HG03103 (cell line): ENCODE measurements at regions not wholly inside any gene's neighbourhood (a gene's known extent, or its start where the extent isn't known, plus 50 kb on each side); places are given as distances from the start of the nearest gene placed in this dataset.
"Not testable (repeated sequence)": the region's sequence is repeated elsewhere in the genome, so short reads cannot be mapped to it uniquely, and the experiment has no call there.

Source experiments
- ATAC-seq: cut with Tn5 transposase; IDR thresholded peaks from one replicate; pipeline ENCODE4 v1.9.1; 2021; ENCODE audit warnings: low read depth; ENCODE audit not compliant: unreplicated experiment

GRCh38 chr6:27854421-27854820 is 57.8 kb downstream of the OR2B2 start:
- no peak for ATAC-seq

GRCh38 chr6:27851440-27851839 is 60.8 kb downstream of the OR2B2 start:
- no peak for ATAC-seq

- not testable (repeated sequence) for ATAC-seq
Observed at GRCh38 chr6:27849001-27849400, 63.2 kb downstream of the OR2B2 start.

- ATAC-seq: no peak
Observed at GRCh38 chr6:27847706-27848105, 64.5 kb downstream of the OR2B2 start.

GRCh38 chr6:27840572-27840971 is 71.6 kb downstream of the OR2B2 start:
- ATAC-seq: no peak

GRCh38 chr6:27839626-27840475 is 72.3 kb downstream of the OR2B2 start:
- ATAC-seq: no peak

- ATAC-seq: no peak
Observed at GRCh38 chr6:27838945-27839625, 73.1 kb downstream of the OR2B2 start.

GRCh38 chr6:27838058-27838944 is 73.9 kb downstream of the OR2B2 start:
- ATAC-seq: peak; percentile 57

- no peak for ATAC-seq
Observed at GRCh38 chr6:27837625-27838057, 74.6 kb downstream of the OR2B2 start.

GRCh38 chr6:27836783-27837624 is 75.2 kb downstream of the OR2B2 start:
- no peak for ATAC-seq

- ATAC-seq: no peak
Observed at GRCh38 chr6:27836141-27836782, 75.9 kb downstream of the OR2B2 start.

- ATAC-seq: no peak
Observed at GRCh38 chr6:27834879-27835549, 77.2 kb downstream of the OR2B2 start.

- ATAC-seq: no peak
Observed at GRCh38 chr6:27834384-27834783, 77.8 kb downstream of the OR2B2 start.

- ATAC-seq: peak; percentile 59
Observed at GRCh38 chr6:27831434-27832081, 80.6 kb downstream of the OR2B2 start.

GRCh38 chr6:27830600-27831433 is 81.4 kb downstream of the OR2B2 start:
- ATAC-seq: peak; percentile 59

- ATAC-seq: no peak
Observed at GRCh38 chr6:27830212-27830599, 82.0 kb downstream of the OR2B2 start.

GRCh38 chr6:27829453-27830211 is 82.6 kb downstream of the OR2B2 start:
- ATAC-seq: no peak
